ENCODE measurements at regions not wholly inside any gene's neighbourhood (a gene's known extent, or its start where the extent isn't known, plus 50 kb on each side); places are given as distances from the start of the nearest gene placed in this dataset.

DNA sequence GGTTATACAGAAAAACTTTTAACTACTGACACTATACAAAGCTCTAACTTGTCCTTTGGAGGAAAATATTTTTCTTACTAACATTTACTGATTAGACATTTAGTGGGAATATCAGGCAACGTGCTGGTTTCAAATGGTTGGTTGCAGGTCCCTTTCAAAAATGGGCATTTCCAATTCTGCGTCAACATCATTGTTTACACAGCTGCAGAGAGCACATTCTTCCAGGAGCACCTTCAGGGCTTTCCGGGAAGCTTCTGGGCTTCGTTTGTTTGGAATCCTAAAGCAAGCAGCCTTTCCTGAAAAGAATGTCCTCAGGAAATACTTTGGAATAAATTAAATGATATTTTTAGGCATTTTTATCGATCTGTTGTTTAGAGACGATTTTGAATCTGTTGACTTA lies 289.7 kb downstream of the TRIML1 start:
- TF ChIP-seq CTCF (IDR thresholded peaks at IDR 0.05) (no peak), POLR2A (IDR thresholded peaks at IDR 0.05) (no peak)

Data from lower leg skin (tissue), 3 donors.